22Rv1 (cell line): ENCODE measurements at regions not wholly inside any gene's neighbourhood (a gene's known extent, or its start where the extent isn't known, plus 50 kb on each side); places are given as distances from the start of the nearest gene placed in this dataset.

Experiments
- H3K27ac ChIP-seq: fragments of 450-650 bp; 2 replicates; pipeline ENCODE4 v1.5.1; 2017
- CTCF ChIP-seq: fragments of 450-650 bp; IDR thresholded peaks from 2 replicates; pipeline ENCODE4 v1.5.1; 2017; ENCODE audit warnings: mild to moderate bottlenecking
- ZFX ChIP-seq: fragments of 450-650 bp; IDR thresholded peaks from 2 replicates; pipeline ENCODE4 v1.6.1; 2017; ENCODE audit warnings: antibody characterized with exemption, borderline replicate concordance

- TF ChIP-seq ZFX = no peak
- TF ChIP-seq CTCF = no peak
- H3K27ac ChIP-seq = no peak overlapping the region
Measured at GRCh38 chr20:10961651-10962288, 288.0 kb upstream of the JAG1 start.

DNA sequence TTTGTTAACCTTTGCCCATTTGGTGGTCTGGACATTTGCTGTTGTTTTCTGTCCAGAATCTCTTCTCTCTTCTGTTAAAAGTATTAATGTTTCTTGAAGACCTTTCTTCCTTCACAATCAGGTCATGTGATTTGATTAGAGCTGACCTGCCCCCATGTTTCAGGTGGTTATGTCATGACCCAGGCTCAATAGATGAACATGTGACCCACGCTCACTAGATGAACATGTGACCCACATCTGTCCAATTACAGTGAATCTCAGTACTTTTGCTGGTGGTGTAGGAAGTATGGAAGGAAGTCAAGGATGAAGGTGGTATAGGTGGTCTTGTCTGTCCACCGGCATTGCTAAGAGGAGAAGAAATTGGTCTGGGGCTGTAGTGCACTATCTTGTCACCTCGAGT lies 289.1 kb upstream of the JAG1 start:
- H3K27ac ChIP-seq = no peak overlapping the region
- TF ChIP-seq ZFX = no peak

DNA sequence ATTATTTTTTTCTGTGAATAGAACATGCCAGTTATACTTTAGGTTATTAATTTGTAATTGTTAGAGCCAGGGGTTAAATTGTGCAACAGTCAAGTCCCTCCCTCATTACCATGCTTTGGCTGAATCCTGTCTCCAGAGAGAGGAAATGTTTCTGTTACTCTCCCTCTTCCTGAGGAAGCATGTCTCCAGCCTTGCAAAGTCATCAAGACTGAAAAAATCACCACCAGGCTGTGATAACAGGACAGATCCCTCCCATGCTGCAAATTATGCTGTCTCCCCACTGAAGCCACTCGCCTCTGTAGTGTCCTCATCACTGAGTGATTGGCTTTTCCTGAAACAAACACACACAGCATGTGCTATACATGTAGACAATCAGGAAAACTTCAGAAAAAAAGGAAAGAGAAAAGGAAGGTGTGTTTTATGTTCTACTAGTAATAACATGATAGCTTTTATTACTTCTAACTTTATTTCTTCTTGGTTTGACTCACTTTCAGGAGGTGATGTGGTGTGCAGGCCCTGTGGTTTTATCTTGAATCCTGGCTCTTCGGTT lies 290.0 kb upstream of the JAG1 start:
- TF ChIP-seq ZFX = no peak
- no peak for TF ChIP-seq CTCF
- H3K27ac ChIP-seq = no peak overlapping the region

DNA sequence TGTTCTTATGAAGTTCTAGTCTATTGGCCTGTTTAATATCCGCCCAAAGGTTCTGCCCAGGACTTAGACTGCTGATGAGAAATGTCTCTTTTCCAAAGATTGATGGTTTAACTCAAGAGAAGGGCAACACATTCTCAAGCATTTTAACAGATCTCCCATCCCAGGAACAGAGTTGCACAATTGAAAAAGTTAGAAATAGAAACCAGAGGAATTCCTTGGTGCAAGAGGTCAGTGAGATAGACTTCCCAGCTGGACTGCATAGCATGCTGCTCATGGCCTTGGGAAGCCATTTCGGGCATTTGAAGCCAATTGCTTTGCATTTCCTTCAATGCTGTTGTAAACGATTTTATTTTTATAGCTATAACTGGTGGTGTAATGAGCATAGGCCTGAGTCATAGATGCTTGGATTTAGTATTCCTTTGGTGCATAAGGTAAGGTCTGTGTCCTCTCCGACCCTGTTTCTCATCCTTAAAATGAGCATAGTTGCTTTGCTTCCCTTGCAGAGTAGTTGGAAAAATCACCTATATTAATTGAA lies 292.2 kb upstream of the JAG1 start:
- TF ChIP-seq CTCF (no peak), ZFX (no peak)
- H3K27ac ChIP-seq = no peak overlapping the region

DNA sequence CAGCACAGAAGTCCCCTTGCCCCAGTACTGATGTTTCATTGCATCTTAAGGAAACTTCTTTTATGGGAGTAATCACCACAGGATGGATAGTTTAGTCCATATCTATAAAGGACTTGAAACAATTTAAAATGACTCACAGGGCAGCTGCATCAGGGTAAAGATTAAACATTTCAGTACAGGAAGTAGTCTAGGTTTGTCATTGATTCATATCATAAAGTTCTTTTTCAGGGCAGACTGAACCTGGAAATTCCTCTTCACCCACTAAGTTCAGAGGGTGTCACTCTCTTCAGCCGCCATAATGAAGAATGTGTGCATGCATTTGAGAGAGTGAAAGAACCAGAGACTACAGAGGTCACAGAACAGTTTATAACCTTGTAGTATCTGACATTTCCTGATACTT lies 296.3 kb upstream of the JAG1 start:
- H3K27ac ChIP-seq = no peak overlapping the region
- TF ChIP-seq CTCF = no peak
- no peak for TF ChIP-seq ZFX

DNA sequence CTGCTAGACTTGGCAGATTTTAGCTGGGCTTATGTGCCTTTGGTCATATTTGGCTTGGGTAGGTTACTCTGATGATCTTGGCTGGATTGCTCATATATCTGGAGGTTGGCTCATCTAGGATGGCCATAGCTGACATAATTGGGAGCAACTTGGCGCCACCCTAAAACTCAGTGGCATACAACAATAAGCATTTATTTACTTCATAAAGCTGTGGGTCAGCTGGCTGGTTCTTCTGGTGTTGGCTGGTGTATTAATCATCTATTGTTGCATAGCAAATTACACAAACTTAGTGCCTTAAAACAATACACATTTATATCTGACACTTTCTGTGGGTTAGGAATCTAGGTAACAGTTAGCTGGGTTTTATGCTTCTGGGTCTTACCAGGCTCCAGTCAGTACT lies 297.3 kb upstream of the JAG1 start:
- TF ChIP-seq CTCF = no peak
- TF ChIP-seq ZFX = no peak
- H3K27ac ChIP-seq = no peak overlapping the region

- TF ChIP-seq ZFX (no peak), CTCF (no peak)
- no peak overlapping the region for H3K27ac ChIP-seq
Measured at GRCh38 chr20:10972219-10972860, 298.5 kb upstream of the JAG1 start.
